ENCODE measurements at regions not wholly inside any gene's neighbourhood (a gene's known extent, or its start where the extent isn't known, plus 50 kb on each side); places are given as distances from the start of the nearest gene placed in this dataset.
A peak's percentile ranks its signal among the peaks of the same experiment; 100 is the strongest.

GRCh38 chr5:125394661-125395280 is 648.3 kb upstream of the ZNF608 start:
- no peaks in the 10 kb centered on the region for H3K36me3 ChIP-seq (ENCODE audit: control insufficient read depth, insufficient read depth, low read length)
- H3K27ac ChIP-seq (ENCODE audit: low read depth, low read length): no peak overlapping the region
- DNase-seq (ENCODE audit: low read depth in 4 of 6, low spot score in 6 of 6): no peak
- no peak overlapping the region for H3K4me3 ChIP-seq (ENCODE audit: low read depth, low read length)
- peaks cover 1% of the 10 kb centered on the region for H3K9me3 ChIP-seq (ENCODE audit: control insufficient read depth, insufficient read depth, low read length)
- no peaks in the 10 kb centered on the region for H3K4me1 ChIP-seq (ENCODE audit: control insufficient read depth, insufficient read depth, low read length)
- 45% methylated on average over 1 of the region's 1 CpG for WGBS (ENCODE audit: insufficient coverage)
- H3K27me3 ChIP-seq (ENCODE audit: control insufficient read depth, insufficient read depth, low read length): no peaks in the 10 kb centered on the region

- no CpG with 5 or more reads among the region's 1 CpG for WGBS (ENCODE audit: insufficient coverage)
- no peaks in the 10 kb centered on the region for H3K27me3 ChIP-seq (ENCODE audit: control insufficient read depth, insufficient read depth, low read length)
- no peak overlapping the region for H3K4me3 ChIP-seq (ENCODE audit: low read depth, low read length)
- H3K4me1 ChIP-seq (ENCODE audit: control insufficient read depth, insufficient read depth, low read length): no peaks in the 10 kb centered on the region
- no peaks in the 10 kb centered on the region for H3K36me3 ChIP-seq (ENCODE audit: control insufficient read depth, insufficient read depth, low read length)
- H3K27ac ChIP-seq (ENCODE audit: low read depth, low read length): no peak overlapping the region
- no peak for DNase-seq (ENCODE audit: low read depth in 4 of 6, low spot score in 6 of 6)
- H3K9me3 ChIP-seq (ENCODE audit: control insufficient read depth, insufficient read depth, low read length): peaks cover 1% of the 10 kb centered on the region
Measured at GRCh38 chr5:125396462-125396861, 650.0 kb upstream of the ZNF608 start.

- Histone ChIP-seq H3K9me3 (ENCODE audit: control insufficient read depth, insufficient read depth, low read length) (no peaks in the 10 kb centered on the region), H3K4me1 (ENCODE audit: control insufficient read depth, insufficient read depth, low read length) (no peaks in the 10 kb centered on the region), H3K27ac (ENCODE audit: low read depth, low read length) (no peak overlapping the region), H3K4me3 (ENCODE audit: low read depth, low read length) (no peak overlapping the region), H3K27me3 (ENCODE audit: control insufficient read depth, insufficient read depth, low read length) (no peaks in the 10 kb centered on the region), H3K36me3 (ENCODE audit: control insufficient read depth, insufficient read depth, low read length) (no peaks in the 10 kb centered on the region)
- DNase-seq (ENCODE audit: low read depth in 4 of 6, low spot score in 6 of 6): no peak
- no CpG with 5 or more reads among the region's 2 CpGs for WGBS (ENCODE audit: insufficient coverage)
Measured at GRCh38 chr5:125398466-125398865, 652.0 kb upstream of the ZNF608 start.

GRCh38 chr5:125399885-125400284 is 653.4 kb upstream of the ZNF608 start:
- WGBS (ENCODE audit: insufficient coverage): no CpG with 5 or more reads among the region's 3 CpGs
- H3K9me3 ChIP-seq (ENCODE audit: control insufficient read depth, insufficient read depth, low read length): no peaks in the 10 kb centered on the region
- H3K4me1 ChIP-seq (ENCODE audit: control insufficient read depth, insufficient read depth, low read length): no peaks in the 10 kb centered on the region
- DNase-seq (ENCODE audit: low read depth in 4 of 6, low spot score in 6 of 6): no peak
- H3K27me3 ChIP-seq (ENCODE audit: control insufficient read depth, insufficient read depth, low read length): no peaks in the 10 kb centered on the region
- H3K27ac ChIP-seq (ENCODE audit: low read depth, low read length): no peak overlapping the region
- no peak overlapping the region for H3K4me3 ChIP-seq (ENCODE audit: low read depth, low read length)
- H3K36me3 ChIP-seq (ENCODE audit: control insufficient read depth, insufficient read depth, low read length): no peaks in the 10 kb centered on the region

- WGBS (ENCODE audit: insufficient coverage): no CpG with 5 or more reads among the region's 5 CpGs
- no peak overlapping the region for H3K4me3 ChIP-seq (ENCODE audit: low read depth, low read length)
- H3K36me3 ChIP-seq (ENCODE audit: control insufficient read depth, insufficient read depth, low read length): no peaks in the 10 kb centered on the region
- no peak overlapping the region for H3K27ac ChIP-seq (ENCODE audit: low read depth, low read length)
- no peak for DNase-seq (ENCODE audit: low read depth in 4 of 6, low spot score in 6 of 6)
- peaks cover 2% of the 10 kb centered on the region for H3K9me3 ChIP-seq (ENCODE audit: control insufficient read depth, insufficient read depth, low read length)
- no peaks in the 10 kb centered on the region for H3K27me3 ChIP-seq (ENCODE audit: control insufficient read depth, insufficient read depth, low read length)
- no peaks in the 10 kb centered on the region for H3K4me1 ChIP-seq (ENCODE audit: control insufficient read depth, insufficient read depth, low read length)
Measured at GRCh38 chr5:125401724-125402622, 655.5 kb upstream of the ZNF608 start.

GRCh38 chr5:125402787-125403186 is 656.3 kb upstream of the ZNF608 start:
- no peak overlapping the region for H3K4me3 ChIP-seq (ENCODE audit: low read depth, low read length)
- no CpG with 5 or more reads among the region's 4 CpGs for WGBS (ENCODE audit: insufficient coverage)
- no peaks in the 10 kb centered on the region for H3K36me3 ChIP-seq (ENCODE audit: control insufficient read depth, insufficient read depth, low read length)
- no peak for DNase-seq (ENCODE audit: low read depth in 4 of 6, low spot score in 6 of 6)
- H3K4me1 ChIP-seq (ENCODE audit: control insufficient read depth, insufficient read depth, low read length): no peaks in the 10 kb centered on the region
- H3K9me3 ChIP-seq (ENCODE audit: control insufficient read depth, insufficient read depth, low read length): peaks cover 2% of the 10 kb centered on the region
- H3K27ac ChIP-seq (ENCODE audit: low read depth, low read length): no peak overlapping the region
- no peaks in the 10 kb centered on the region for H3K27me3 ChIP-seq (ENCODE audit: control insufficient read depth, insufficient read depth, low read length)

- Histone ChIP-seq H3K4me3 (ENCODE audit: low read depth, low read length) (no peak overlapping the region), H3K4me1 (ENCODE audit: control insufficient read depth, insufficient read depth, low read length) (no peaks in the 10 kb centered on the region), H3K27me3 (ENCODE audit: control insufficient read depth, insufficient read depth, low read length) (no peaks in the 10 kb centered on the region), H3K36me3 (ENCODE audit: control insufficient read depth, insufficient read depth, low read length) (no peaks in the 10 kb centered on the region), H3K27ac (ENCODE audit: low read depth, low read length) (no peak overlapping the region), H3K9me3 (ENCODE audit: control insufficient read depth, insufficient read depth, low read length) (peaks cover 2% of the 10 kb centered on the region)
- peak in 1 of 6 donors; percentile 74 for DNase-seq (ENCODE audit: low read depth in 4 of 6, low spot score in 6 of 6)
- 83% methylated on average over 1 of the region's 5 CpGs for WGBS (ENCODE audit: insufficient coverage)
Measured at GRCh38 chr5:125404056-125404455, 657.6 kb upstream of the ZNF608 start.

GRCh38 chr5:125408448-125409233 is 662.2 kb upstream of the ZNF608 start:
- DNase-seq (ENCODE audit: low read depth in 4 of 6, low spot score in 6 of 6): peak in 1 of 6 donors; percentile 73
- Histone ChIP-seq H3K4me1 (ENCODE audit: control insufficient read depth, insufficient read depth, low read length) (peaks cover 22% of the 10 kb centered on the region), H3K36me3 (ENCODE audit: control insufficient read depth, insufficient read depth, low read length) (no peaks in the 10 kb centered on the region), H3K27me3 (ENCODE audit: control insufficient read depth, insufficient read depth, low read length) (no peaks in the 10 kb centered on the region), H3K9me3 (ENCODE audit: control insufficient read depth, insufficient read depth, low read length) (peaks cover 2% of the 10 kb centered on the region), H3K27ac (ENCODE audit: low read depth, low read length) (peak overlapping the region; percentile 84), H3K4me3 (ENCODE audit: low read depth, low read length) (no peak overlapping the region)
- WGBS (ENCODE audit: insufficient coverage): 63% methylated on average over 2 of the region's 4 CpGs

GRCh38 chr5:125409234-125409860 is 662.9 kb upstream of the ZNF608 start:
- peak in 2 of 6 donors; percentile 47 to 66 for DNase-seq (ENCODE audit: low read depth in 4 of 6, low spot score in 6 of 6)
- no peaks in the 10 kb centered on the region for H3K27me3 ChIP-seq (ENCODE audit: control insufficient read depth, insufficient read depth, low read length)
- H3K4me3 ChIP-seq (ENCODE audit: low read depth, low read length): no peak overlapping the region
- H3K27ac ChIP-seq (ENCODE audit: low read depth, low read length): peak overlapping the region; percentile 84
- H3K36me3 ChIP-seq (ENCODE audit: control insufficient read depth, insufficient read depth, low read length): no peaks in the 10 kb centered on the region
- WGBS (ENCODE audit: insufficient coverage): no CpG with 5 or more reads among the region's 8 CpGs
- peaks cover 2% of the 10 kb centered on the region for H3K9me3 ChIP-seq (ENCODE audit: control insufficient read depth, insufficient read depth, low read length)
- peaks cover 25% of the 10 kb centered on the region for H3K4me1 ChIP-seq (ENCODE audit: control insufficient read depth, insufficient read depth, low read length)
